ENCODE measurements at regions not wholly inside any gene's neighbourhood (a gene's known extent, or its start where the extent isn't known, plus 50 kb on each side); places are given as distances from the start of the nearest gene placed in this dataset.

DNA sequence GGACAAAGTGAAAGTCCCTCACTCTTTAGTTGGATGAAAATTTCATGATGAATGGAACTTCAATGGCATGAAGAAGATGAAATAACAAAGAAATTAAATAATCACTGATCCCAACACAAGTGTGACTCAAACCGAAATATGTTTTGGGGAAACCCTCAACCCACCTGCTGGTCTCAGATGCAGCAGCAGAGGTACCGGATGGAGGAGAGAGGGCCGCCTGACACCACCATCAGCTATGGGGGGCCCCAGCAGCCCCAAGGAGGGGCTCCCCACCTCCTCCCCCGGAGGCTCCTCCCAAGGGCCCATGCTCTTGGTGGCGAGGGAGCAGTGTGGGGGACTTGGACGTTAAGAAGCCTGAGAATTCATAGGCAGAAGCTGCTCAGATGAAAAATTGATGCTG, 137.2 kb upstream of the ADARB2 start:
- Histone ChIP-seq H3K27me3 (no peaks in the 10 kb centered on the region), H3K27ac (no peak overlapping the region), H3K4me1 (no peaks in the 10 kb centered on the region), H3K4me3 (no peak overlapping the region), H3K36me3 (no peaks in the 10 kb centered on the region), H3K9me3 (no peaks in the 10 kb centered on the region)
- WGBS, 2 donors (ENCODE audit: low coverage in 1 of 2) = 66 to 75% methylated on average over 4 to 6 of the region's 6 CpGs
- in situ Hi-C loops (cut with MboI; ENCODE audit: low pct_ligation_motif_present in 1 of 4, low pct_unique_long_range_greater_than_20kb in 1 of 4, low sequenced_read_pairs in 3 of 4) = no loop called here
- intact Hi-C loops (cut with DNase I; ENCODE audit: low total_unique reads) = no loop called here
- TF ChIP-seq POLR2A (IDR thresholded peaks at IDR 0.05) (no peak), POLR2AphosphoS5 (IDR thresholded peaks at IDR 0.05) (no peak), EP300 (IDR thresholded peaks at IDR 0.05; ENCODE audit: low read depth) (no peak)
- no peak for DNase-seq

DNA sequence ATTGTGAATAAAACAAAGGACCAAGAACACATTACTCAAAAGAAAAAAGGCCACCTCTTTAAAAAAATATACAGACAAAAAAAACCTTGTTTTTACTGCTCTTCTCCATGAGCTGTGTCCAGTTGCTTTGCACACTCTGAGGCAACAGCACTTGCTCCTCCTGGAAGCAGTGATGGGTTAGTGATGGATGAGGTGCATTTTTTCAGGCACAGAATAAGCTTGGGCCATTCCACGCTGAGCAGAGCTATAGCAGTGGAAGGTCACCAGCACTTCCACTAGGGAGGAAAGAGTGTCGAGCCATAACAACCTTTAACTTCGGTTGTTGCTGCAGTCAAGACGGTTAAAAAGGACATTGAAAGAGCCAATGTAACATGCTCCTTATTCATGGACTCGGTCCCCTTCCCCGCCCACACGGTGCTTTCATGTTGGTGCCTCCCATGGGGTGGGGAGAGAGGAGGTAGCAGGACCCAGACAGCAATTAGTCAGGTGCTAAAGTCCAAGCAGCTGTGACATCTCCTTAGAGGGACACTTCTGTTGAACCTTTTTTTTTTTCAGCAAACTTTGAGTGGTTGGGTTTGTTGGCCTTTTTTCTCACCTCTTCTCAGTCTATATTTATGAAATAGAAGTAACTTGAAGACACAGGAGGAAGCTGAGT, 136.5 kb upstream of the ADARB2 start:
- Histone ChIP-seq H3K4me3 (no peak overlapping the region), H3K27ac (no peak overlapping the region), H3K4me1 (no peaks in the 10 kb centered on the region), H3K9me3 (no peaks in the 10 kb centered on the region), H3K27me3 (no peaks in the 10 kb centered on the region), H3K36me3 (no peaks in the 10 kb centered on the region)
- WGBS, 2 donors (ENCODE audit: low coverage in 1 of 2) = 53 to 62% methylated on average over 6 to 7 of the region's 7 CpGs
- DNase-seq = no peak
- TF ChIP-seq POLR2AphosphoS5 (IDR thresholded peaks at IDR 0.05) (no peak), EP300 (IDR thresholded peaks at IDR 0.05; ENCODE audit: low read depth) (no peak), POLR2A (IDR thresholded peaks at IDR 0.05) (no peak)
- TF ChIP-seq, protein P1, sequence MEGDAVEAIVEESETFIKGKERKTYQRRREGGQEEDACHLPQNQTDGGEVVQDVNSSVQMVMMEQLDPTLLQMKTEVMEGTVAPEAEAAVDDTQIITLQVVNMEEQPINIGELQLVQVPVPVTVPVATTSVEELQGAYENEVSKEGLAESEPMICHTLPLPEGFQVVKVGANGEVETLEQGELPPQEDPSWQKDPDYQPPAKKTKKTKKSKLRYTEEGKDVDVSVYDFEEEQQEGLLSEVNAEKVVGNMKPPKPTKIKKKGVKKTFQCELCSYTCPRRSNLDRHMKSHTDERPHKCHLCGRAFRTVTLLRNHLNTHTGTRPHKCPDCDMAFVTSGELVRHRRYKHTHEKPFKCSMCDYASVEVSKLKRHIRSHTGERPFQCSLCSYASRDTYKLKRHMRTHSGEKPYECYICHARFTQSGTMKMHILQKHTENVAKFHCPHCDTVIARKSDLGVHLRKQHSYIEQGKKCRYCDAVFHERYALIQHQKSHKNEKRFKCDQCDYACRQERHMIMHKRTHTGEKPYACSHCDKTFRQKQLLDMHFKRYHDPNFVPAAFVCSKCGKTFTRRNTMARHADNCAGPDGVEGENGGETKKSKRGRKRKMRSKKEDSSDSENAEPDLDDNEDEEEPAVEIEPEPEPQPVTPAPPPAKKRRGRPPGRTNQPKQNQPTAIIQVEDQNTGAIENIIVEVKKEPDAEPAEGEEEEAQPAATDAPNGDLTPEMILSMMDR (IDR thresholded peaks at IDR 0.05) = no peak
- intact Hi-C loops (cut with DNase I; ENCODE audit: low total_unique reads) = no loop called here
- in situ Hi-C loops (cut with MboI; ENCODE audit: low pct_ligation_motif_present in 1 of 4, low pct_unique_long_range_greater_than_20kb in 1 of 4, low sequenced_read_pairs in 3 of 4) = no loop called here

DNA sequence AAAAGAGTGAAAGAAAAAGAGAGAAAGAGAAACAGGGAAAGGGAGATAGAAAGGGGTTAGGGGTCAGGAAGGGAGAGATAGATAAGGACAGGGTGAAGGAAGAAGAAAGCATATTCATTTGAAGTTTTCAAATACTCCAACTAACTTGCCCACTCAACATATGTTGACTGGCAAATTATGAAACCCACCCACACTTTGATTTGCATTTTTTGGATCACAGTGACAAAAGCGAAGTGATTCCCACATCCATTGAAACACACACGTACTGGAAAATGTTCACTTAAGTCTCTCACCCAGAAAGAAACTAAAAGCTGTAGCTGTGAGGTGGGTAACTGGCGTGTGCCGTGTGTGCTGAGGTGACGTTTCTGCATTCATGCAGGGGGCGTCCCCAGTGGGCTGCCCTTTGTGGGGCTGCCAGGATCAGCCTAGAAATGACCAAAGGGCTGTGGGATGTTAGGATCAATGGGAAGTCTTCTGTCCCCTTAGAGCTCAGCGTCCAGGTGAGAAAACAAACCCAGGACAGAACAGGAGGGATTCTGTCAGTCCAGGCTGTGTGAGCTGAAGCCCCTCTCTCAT, 134.9 kb upstream of the ADARB2 start:
- in situ Hi-C loops (cut with MboI; ENCODE audit: low pct_ligation_motif_present in 1 of 4, low pct_unique_long_range_greater_than_20kb in 1 of 4, low sequenced_read_pairs in 3 of 4) = no loop called here

DNA sequence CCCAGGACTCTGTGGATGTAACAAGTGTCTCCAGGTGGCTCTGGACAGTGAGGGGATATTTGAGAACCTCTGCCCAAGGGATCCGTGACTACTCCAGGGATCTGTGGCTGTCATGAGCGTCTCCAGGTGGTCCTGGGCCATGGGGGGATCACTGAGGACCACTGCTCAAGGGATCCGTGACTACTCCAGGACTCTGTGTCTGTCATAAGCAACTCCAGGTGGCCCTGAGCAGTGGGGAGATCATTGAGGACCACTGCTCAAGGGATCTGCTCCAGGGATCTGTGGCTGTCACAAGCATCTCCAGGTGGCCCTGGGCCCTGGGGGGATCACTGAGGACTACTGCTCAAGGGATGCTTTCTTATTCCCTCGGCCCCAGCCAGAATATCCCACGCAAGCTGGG, 133.2 kb upstream of the ADARB2 start:
- no peaks in the 10 kb centered on the region for H3K27me3 ChIP-seq
- H3K36me3 ChIP-seq = no peaks in the 10 kb centered on the region
- in situ Hi-C loops (cut with MboI; ENCODE audit: low pct_ligation_motif_present in 1 of 4, low pct_unique_long_range_greater_than_20kb in 1 of 4, low sequenced_read_pairs in 3 of 4) = no loop called here
- intact Hi-C loops (cut with DNase I; ENCODE audit: low total_unique reads) = no loop called here
- 62% methylated on average over 5 of the region's 5 CpGs; no CpG with 5 or more reads in 1 of the 2 donors for WGBS, 2 donors (ENCODE audit: low coverage in 1 of 2)
- H3K4me1 ChIP-seq = no peaks in the 10 kb centered on the region
- H3K4me3 ChIP-seq = no peak overlapping the region
- TF ChIP-seq EP300 (IDR thresholded peaks at IDR 0.05; ENCODE audit: low read depth) = no peak
- H3K9me3 ChIP-seq = no peaks in the 10 kb centered on the region
- no peak overlapping the region for H3K27ac ChIP-seq
- no peak for DNase-seq

More for the DNA sequence above, 134.9 kb upstream of the ADARB2 start:
- DNase-seq = no peak
- 77 to 81% methylated on average over 6 to 7 of the region's 7 CpGs for WGBS, 2 donors (ENCODE audit: low coverage in 1 of 2)
- TF ChIP-seq POLR2A (IDR thresholded peaks at IDR 0.05) = no peak
- TF ChIP-seq, protein P1 (IDR thresholded peaks at IDR 0.05) = no peak
- TF ChIP-seq EP300 (IDR thresholded peaks at IDR 0.05; ENCODE audit: low read depth) = no peak
- TF ChIP-seq POLR2AphosphoS5 (IDR thresholded peaks at IDR 0.05) = no peak
- Histone ChIP-seq H3K36me3 (no peaks in the 10 kb centered on the region), H3K27me3 (no peaks in the 10 kb centered on the region), H3K9me3 (no peaks in the 10 kb centered on the region), H3K27ac (no peak overlapping the region), H3K4me1 (no peaks in the 10 kb centered on the region), H3K4me3 (no peak overlapping the region)
- intact Hi-C loops (cut with DNase I; ENCODE audit: low total_unique reads) = no loop called here

DNA sequence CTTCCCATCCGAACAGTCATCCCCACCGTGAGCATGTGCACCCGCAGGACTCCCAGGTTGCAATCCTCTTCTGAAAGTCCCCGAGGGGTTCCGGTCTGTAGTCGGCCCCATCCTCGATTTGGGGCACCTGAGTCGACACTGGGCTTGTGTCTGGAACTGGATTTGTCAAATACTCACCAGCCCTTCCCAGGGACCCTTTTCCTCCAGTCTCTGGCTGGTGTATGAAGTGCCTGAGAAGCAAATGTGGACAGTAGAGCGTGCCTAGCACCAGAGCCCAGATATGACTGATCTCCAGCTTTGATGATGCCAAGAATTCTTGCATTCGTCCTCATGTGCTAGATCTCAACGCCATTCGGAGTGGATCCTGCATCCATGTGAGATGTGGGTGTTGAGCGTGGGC, 132.5 kb upstream of the ADARB2 start:
- no peak for TF ChIP-seq EP300 (IDR thresholded peaks at IDR 0.05; ENCODE audit: low read depth)
- TF ChIP-seq POLR2AphosphoS5 (IDR thresholded peaks at IDR 0.05) = no peak
- TF ChIP-seq, protein P1 (IDR thresholded peaks at IDR 0.05) = no peak
- no peak for TF ChIP-seq POLR2A (IDR thresholded peaks at IDR 0.05)
- Histone ChIP-seq H3K36me3 (no peaks in the 10 kb centered on the region), H3K4me3 (no peak overlapping the region), H3K9me3 (no peaks in the 10 kb centered on the region), H3K27ac (no peak overlapping the region), H3K27me3 (no peaks in the 10 kb centered on the region), H3K4me1 (no peaks in the 10 kb centered on the region)
- WGBS, 2 donors (ENCODE audit: low coverage in 1 of 2) = 72% methylated on average over 13 of the region's 13 CpGs; no CpG with 5 or more reads in 1 of the 2 donors
- in situ Hi-C loops (cut with MboI; ENCODE audit: low pct_ligation_motif_present in 1 of 4, low pct_unique_long_range_greater_than_20kb in 1 of 4, low sequenced_read_pairs in 3 of 4) = no loop called here
- intact Hi-C loops (cut with DNase I; ENCODE audit: low total_unique reads) = no loop called here
- DNase-seq = no peak
